ENCODE measurements at regions not wholly inside any gene's neighbourhood (a gene's known extent, or its start where the extent isn't known, plus 50 kb on each side); places are given as distances from the start of the nearest gene placed in this dataset.

DNA sequence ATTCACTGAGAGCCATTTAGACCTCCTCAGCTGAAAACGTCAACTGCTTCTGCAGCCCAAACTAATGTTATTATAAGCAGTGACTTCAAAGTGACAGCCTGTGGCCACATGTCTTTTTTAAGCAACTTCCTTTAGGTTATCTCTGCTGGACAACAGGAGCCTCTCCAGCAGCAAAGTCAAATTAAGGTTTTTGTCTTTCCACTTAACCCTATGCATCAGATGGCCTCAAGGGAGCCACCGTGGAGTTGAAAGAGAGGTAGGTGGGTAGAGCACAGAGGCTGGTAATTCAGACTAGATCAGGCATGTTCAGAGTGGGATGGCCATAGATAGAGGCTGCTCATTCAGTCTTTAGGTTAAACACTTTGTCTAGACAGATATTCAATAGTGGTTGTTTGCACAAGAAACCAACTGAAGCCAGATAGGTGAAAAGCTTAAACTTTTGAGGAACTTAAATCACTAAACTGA lies 300.6 kb upstream of the ECI2 start (continued):
- TF ChIP-seq, protein P1, sequence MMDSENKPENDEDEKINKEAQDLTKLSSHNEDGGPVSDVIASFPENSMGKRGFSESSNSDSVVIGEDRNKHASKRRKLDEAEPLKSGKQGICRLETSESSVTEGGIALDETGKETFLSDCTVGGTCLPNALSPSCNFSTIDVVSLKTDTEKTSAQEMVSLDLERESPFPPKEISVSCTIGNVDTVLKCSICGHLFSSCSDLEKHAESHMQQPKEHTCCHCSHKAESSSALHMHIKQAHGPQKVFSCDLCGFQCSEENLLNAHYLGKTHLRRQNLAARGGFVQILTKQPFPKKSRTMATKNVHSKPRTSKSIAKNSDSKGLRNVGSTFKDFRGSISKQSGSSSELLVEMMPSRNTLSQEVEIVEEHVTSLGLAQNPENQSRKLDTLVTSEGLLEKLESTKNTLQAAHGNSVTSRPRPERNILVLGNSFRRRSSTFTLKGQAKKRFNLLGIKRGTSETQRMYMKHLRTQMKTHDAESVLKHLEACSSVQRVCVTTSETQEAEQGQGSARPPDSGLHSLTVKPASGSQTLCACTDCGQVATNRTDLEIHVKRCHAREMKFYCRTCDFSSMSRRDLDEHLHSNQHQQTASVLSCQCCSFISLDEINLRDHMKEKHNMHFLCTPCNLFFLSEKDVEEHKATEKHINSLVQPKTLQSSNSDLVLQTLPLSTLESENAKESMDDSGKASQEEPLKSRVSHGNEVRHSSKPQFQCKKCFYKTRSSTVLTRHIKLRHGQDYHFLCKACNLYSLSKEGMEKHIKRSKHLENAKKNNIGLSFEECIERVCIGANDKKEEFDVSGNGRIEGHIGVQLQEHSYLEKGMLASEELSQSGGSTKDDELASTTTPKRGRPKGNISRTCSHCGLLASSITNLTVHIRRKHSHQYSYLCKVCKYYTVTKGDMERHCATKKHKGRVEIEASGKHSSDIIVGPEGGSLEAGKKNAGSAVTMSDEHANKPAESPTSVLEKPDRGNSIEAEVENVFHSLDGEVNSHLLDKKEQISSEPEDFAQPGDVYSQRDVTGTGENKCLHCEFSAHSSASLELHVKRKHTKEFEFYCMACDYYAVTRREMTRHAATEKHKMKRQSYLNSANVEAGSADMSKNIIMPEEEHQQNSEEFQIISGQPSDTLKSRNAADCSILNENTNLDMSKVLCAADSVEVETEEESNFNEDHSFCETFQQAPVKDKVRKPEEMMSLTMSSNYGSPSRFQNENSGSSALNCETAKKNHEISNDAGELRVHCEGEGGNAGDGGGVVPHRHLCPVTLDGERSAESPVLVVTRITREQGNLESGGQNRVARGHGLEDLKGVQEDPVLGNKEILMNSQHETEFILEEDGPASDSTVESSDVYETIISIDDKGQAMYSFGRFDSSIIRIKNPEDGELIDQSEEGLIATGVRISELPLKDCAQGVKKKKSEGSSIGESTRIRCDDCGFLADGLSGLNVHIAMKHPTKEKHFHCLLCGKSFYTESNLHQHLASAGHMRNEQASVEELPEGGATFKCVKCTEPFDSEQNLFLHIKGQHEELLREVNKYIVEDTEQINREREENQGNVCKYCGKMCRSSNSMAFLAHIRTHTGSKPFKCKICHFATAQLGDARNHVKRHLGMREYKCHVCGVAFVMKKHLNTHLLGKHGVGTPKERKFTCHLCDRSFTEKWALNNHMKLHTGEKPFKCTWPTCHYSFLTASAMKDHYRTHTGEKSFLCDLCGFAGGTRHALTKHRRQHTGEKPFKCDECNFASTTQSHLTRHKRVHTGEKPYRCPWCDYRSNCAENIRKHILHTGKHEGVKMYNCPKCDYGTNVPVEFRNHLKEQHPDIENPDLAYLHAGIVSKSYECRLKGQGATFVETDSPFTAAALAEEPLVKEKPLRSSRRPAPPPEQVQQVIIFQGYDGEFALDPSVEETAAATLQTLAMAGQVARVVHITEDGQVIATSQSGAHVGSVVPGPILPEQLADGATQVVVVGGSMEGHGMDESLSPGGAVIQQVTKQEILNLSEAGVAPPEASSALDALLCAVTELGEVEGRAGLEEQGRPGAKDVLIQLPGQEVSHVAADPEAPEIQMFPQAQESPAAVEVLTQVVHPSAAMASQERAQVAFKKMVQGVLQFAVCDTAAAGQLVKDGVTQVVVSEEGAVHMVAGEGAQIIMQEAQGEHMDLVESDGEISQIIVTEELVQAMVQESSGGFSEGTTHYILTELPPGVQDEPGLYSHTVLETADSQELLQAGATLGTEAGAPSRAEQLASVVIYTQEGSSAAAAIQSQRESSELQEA (IDR thresholded peaks at IDR 0.05; ENCODE audit: low read depth), result no peak
- TF ChIP-seq ZZZ3 (IDR thresholded peaks at IDR 0.05), result no peak
- TF ChIP-seq SMC3 (conservative IDR thresholded peaks at IDR 0.05; ENCODE audit: insufficient read depth, low read depth, low read length), result no peak
- no peak for TF ChIP-seq FOS (IDR thresholded peaks at IDR 0.05; ENCODE audit: extremely low read depth, insufficient read length)
- no peak for TF ChIP-seq ZBTB43 (CRISPR knock-in tag; IDR thresholded peaks at IDR 0.05)
- no peak for TF ChIP-seq CEBPG (CRISPR knock-in tag; IDR thresholded peaks at IDR 0.05)
- no peak; a peak in 1 of 4 replicates for TF ChIP-seq CEBPG (tag; conservative IDR thresholded peaks at IDR 0.05 in 1 of 2, IDR thresholded peaks at IDR 0.05 in 1 of 2)
- peak; percentile 17; the same call in 1 of the 2 replicates for TF ChIP-seq NCOR1 (IDR thresholded peaks at IDR 0.05)
- TF ChIP-seq RAD21 (CRISPR knock-in tag; conservative IDR thresholded peaks at IDR 0.05 in 1 of 2, IDR thresholded peaks at IDR 0.05 in 1 of 2), result 0 out of 4 replicates have a peak, but pooled peaks of 1 of the 2 experiments have one; percentile 17
- no peak for TF ChIP-seq NCOA1 (IDR thresholded peaks at IDR 0.05; ENCODE audit: low read depth)
- no peak for TF ChIP-seq HDAC8 (tag; IDR thresholded peaks at IDR 0.05)
- TF ChIP-seq EP300 (IDR thresholded peaks at IDR 0.05; ENCODE audit: low read length), result no peak
- TF ChIP-seq HLTF (IDR thresholded peaks at IDR 0.05), result no peak
- 0 out of 4 replicates have a peak, but pooled peaks of 1 of the 2 experiments have one; percentile 9 for TF ChIP-seq KDM1A (IDR thresholded peaks at IDR 0.05)
- peak; percentile 75 for TF ChIP-seq SMAD4 (CRISPR knock-in tag; conservative IDR thresholded peaks at IDR 0.05)
- no peak for TF ChIP-seq ZNF695 (CRISPR knock-in tag; IDR thresholded peaks at IDR 0.05)
- TF ChIP-seq, protein P2, sequence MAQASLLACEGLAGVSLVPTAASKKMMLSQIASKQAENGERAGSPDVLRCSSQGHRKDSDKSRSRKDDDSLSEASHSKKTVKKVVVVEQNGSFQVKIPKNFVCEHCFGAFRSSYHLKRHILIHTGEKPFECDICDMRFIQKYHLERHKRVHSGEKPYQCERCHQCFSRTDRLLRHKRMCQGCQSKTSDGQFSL (CRISPR knock-in tag; IDR thresholded peaks at IDR 0.05), result no peak
- TF ChIP-seq, protein P2 (tag; IDR thresholded peaks at IDR 0.05), result no peak

Measured in K562 (cell line).